ENCODE measurements at regions not wholly inside any gene's neighbourhood (a gene's known extent, or its start where the extent isn't known, plus 50 kb on each side); places are given as distances from the start of the nearest gene placed in this dataset.

DNA sequence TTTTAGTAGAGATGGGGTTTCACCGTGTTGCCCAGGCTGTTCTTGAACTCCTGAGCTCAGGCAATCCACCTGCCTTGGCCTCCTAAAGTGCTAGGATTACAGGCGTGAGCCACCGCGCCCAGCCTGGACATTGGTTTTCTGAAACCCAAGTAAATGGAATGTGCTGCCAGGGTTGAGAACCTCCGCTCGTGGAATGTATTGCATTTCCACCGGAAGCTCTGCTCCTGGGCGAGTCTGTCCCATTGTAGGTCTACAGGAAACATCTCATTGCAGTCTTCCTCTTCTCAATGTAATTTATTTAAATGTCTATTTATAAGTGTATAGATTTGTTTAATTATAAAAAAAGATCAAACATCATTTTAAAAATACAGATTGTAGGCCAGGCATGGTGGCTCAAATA, 57.4 kb upstream of the HAPSTR1 start:
- DNase-seq (ENCODE audit: insufficient read length, low spot score) (no peak), FAIRE-seq (no peak)
- TF ChIP-seq, protein P1, sequence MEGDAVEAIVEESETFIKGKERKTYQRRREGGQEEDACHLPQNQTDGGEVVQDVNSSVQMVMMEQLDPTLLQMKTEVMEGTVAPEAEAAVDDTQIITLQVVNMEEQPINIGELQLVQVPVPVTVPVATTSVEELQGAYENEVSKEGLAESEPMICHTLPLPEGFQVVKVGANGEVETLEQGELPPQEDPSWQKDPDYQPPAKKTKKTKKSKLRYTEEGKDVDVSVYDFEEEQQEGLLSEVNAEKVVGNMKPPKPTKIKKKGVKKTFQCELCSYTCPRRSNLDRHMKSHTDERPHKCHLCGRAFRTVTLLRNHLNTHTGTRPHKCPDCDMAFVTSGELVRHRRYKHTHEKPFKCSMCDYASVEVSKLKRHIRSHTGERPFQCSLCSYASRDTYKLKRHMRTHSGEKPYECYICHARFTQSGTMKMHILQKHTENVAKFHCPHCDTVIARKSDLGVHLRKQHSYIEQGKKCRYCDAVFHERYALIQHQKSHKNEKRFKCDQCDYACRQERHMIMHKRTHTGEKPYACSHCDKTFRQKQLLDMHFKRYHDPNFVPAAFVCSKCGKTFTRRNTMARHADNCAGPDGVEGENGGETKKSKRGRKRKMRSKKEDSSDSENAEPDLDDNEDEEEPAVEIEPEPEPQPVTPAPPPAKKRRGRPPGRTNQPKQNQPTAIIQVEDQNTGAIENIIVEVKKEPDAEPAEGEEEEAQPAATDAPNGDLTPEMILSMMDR (IDR thresholded peaks at IDR 0.05; ENCODE audit: insufficient read depth, missing control alignments), result no peak

GRCh38 chr16:9035996-9036395, 55.4 kb upstream of the HAPSTR1 start:
- FAIRE-seq (no peak), DNase-seq (ENCODE audit: insufficient read length, low spot score) (no peak)
- TF ChIP-seq, protein P1 (IDR thresholded peaks at IDR 0.05; ENCODE audit: insufficient read depth, missing control alignments), result no peak

GRCh38 chr16:9039210-9039609, 52.2 kb upstream of the HAPSTR1 start:
- FAIRE-seq (no peak), DNase-seq (ENCODE audit: insufficient read length, low spot score) (no peak)
- TF ChIP-seq, protein P1 (IDR thresholded peaks at IDR 0.05; ENCODE audit: insufficient read depth, missing control alignments), result no peak

DNA sequence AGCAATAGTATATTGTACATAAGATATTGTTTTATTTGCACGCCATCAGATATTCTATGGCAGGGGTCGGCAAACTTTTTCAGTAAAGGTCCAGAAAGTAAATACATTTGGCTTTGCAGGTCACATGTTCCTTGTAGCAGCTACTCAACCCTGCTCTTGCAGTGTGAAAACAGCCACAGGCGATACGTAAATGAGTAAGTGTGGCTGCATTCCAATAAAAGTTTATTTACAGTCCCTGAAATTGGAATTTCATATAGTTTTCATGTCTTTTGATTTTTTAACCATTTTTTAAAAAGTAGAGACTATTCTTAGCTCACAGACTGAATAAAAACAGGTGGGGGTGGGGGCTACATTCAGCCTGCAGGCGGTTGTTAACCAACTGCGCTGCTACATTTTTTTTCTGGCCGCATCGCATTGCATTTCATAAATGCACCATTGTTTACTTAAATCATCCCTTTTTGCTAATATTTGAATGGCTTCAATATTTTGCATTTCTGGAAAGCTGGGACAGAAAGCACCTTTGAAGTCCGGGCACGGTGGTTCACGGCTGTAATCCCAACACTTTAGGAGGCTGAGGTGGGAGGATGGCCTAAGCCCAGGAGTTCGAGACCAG, 50.5 kb upstream of the HAPSTR1 start:
- FAIRE-seq (no peak), DNase-seq (ENCODE audit: insufficient read length, low spot score) (no peak)
- TF ChIP-seq, protein P1 (IDR thresholded peaks at IDR 0.05; ENCODE audit: insufficient read depth, missing control alignments), result no peak
